ENCODE measurements at regions not wholly inside any gene's neighbourhood (a gene's known extent, or its start where the extent isn't known, plus 50 kb on each side); places are given as distances from the start of the nearest gene placed in this dataset.

- TF ChIP-seq HOXA7 (CRISPR knock-in tag; IDR thresholded peaks at IDR 0.05): no peak
Observed at GRCh38 chr3:82390868-82391267, 629.4 kb upstream of the GBE1 start (continued).

DNA sequence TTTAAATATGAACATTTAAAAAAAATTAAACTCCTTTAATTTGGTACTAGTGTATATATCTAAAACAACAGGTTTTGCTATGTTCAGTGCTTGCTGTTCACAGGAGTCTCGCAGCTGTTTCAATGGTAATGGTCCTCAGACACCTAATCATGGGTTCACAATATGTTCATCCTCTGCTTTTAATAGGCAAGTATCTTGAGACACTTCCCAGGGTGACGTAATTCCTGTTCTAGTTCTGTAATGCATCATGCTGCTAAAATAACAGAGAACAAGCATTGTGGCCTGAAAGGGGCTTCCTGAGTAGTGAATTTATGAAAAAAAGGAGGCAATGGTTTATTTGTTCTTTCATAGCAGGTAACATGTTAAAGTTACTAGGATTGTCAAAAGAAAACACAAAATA lies 625.2 kb upstream of the GBE1 start:
- WGBS (ENCODE audit: missing lambda C conversion rate): 5% methylated on average over 2 of the region's 2 CpGs
- H3K9me3 ChIP-seq: no peaks in the 10 kb centered on the region
- ChIA-PET CTCF (no interaction called here), POLR2A (no interaction called here)
- FAIRE-seq (no peak), DNase-seq (ENCODE audit: low read depth in 1 of 2, low spot score in 1 of 2) (no peak), ATAC-seq (no peak)
- H3K4me2 ChIP-seq: no peak overlapping the region
- no peaks in the 10 kb centered on the region for H3K4me1 ChIP-seq
- TF ChIP-seq, protein P1, sequence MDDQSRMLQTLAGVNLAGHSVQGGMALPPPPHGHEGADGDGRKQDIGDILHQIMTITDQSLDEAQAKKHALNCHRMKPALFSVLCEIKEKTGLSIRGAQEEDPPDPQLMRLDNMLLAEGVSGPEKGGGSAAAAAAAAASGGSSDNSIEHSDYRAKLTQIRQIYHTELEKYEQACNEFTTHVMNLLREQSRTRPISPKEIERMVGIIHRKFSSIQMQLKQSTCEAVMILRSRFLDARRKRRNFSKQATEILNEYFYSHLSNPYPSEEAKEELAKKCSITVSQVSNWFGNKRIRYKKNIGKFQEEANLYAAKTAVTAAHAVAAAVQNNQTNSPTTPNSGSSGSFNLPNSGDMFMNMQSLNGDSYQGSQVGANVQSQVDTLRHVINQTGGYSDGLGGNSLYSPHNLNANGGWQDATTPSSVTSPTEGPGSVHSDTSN (IDR thresholded peaks at IDR 0.05): no peak
- TF ChIP-seq JUNB (IDR thresholded peaks at IDR 0.05) (no peak), SMC3 (IDR thresholded peaks at IDR 0.05) (no peak), SREBF2 (IDR thresholded peaks at IDR 0.05) (no peak), FOXS1 (CRISPR knock-in tag; IDR thresholded peaks at IDR 0.05) (no peak), ESRRA (IDR thresholded peaks at IDR 0.05; ENCODE audit: borderline replicate concordance, low read length) (no peak), BCL3 (IDR thresholded peaks at IDR 0.05) (no peak), E2F6 (IDR thresholded peaks at IDR 0.05; ENCODE audit: borderline replicate concordance, low read depth) (no peak), CHD2 (IDR thresholded peaks at IDR 0.05; ENCODE audit: low read length, partially characterized antibody) (no peak), CBX2 (IDR thresholded peaks at IDR 0.05; ENCODE audit: borderline replicate concordance, low read depth) (no peak)
- TF ChIP-seq, protein P2, sequence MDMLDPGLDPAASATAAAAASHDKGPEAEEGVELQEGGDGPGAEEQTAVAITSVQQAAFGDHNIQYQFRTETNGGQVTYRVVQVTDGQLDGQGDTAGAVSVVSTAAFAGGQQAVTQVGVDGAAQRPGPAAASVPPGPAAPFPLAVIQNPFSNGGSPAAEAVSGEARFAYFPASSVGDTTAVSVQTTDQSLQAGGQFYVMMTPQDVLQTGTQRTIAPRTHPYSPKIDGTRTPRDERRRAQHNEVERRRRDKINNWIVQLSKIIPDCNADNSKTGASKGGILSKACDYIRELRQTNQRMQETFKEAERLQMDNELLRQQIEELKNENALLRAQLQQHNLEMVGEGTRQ (IDR thresholded peaks at IDR 0.05): no peak
- H3K27ac ChIP-seq: no peak overlapping the region
- H3K4me3 ChIP-seq: no peak overlapping the region

GRCh38 chr3:82384181-82384580 lies 622.7 kb upstream of the GBE1 start:
- TF ChIP-seq RAD21 (conservative IDR thresholded peaks at IDR 0.05 in 1 of 2, IDR thresholded peaks at IDR 0.05 in 1 of 2) (no peak), NR3C1 (IDR thresholded peaks at IDR 0.05) (no peak), NPAS2 (CRISPR knock-in tag; IDR thresholded peaks at IDR 0.05; ENCODE audit: borderline replicate concordance) (no peak), ZSCAN20 (CRISPR knock-in tag; IDR thresholded peaks at IDR 0.05) (no peak), MAZ (IDR thresholded peaks at IDR 0.05; ENCODE audit: borderline replicate concordance, low read depth, low read length) (no peak), ZNF302 (CRISPR knock-in tag; IDR thresholded peaks at IDR 0.05) (no peak)
- Histone ChIP-seq H3K4me3 (no peak overlapping the region), H3K4me1 (no peaks in the 10 kb centered on the region), H3K27ac (no peak overlapping the region), H3K9me3 (no peaks in the 10 kb centered on the region), H3K4me2 (no peak overlapping the region)
- WGBS (ENCODE audit: missing lambda C conversion rate): 3% methylated on average over 3 of the region's 3 CpGs
- ATAC-seq (no peak), FAIRE-seq (no peak), DNase-seq (ENCODE audit: low read depth in 1 of 2, low spot score in 1 of 2) (no peak)
- CTCF ChIA-PET: no interaction called here
- POLR2A ChIA-PET: no interaction called here

- 15% methylated on average over 4 of the region's 4 CpGs for WGBS (ENCODE audit: missing lambda C conversion rate)
- FAIRE-seq: no peak
- ChIA-PET CTCF (no interaction called here), POLR2A (no interaction called here)
- no peak for DNase-seq (ENCODE audit: low read depth in 1 of 2, low spot score in 1 of 2)
- Histone ChIP-seq H3K4me1 (no peaks in the 10 kb centered on the region), H3K9me3 (no peaks in the 10 kb centered on the region), H3K4me3 (no peak overlapping the region), H3K27ac (no peak overlapping the region), H3K4me2 (no peak overlapping the region)
- no peak for ATAC-seq
- TF ChIP-seq RAD21 (conservative IDR thresholded peaks at IDR 0.05 in 1 of 2, IDR thresholded peaks at IDR 0.05 in 1 of 2) (no peak), JUN (IDR thresholded peaks at IDR 0.05) (no peak), HOXB13 (CRISPR knock-in tag; IDR thresholded peaks at IDR 0.05; ENCODE audit: low read depth) (no peak), FOSB (CRISPR knock-in tag; IDR thresholded peaks at IDR 0.05) (no peak), TP53 (CRISPR knock-in tag; IDR thresholded peaks at IDR 0.05) (no peak), EP300 (IDR thresholded peaks at IDR 0.05) (no peak), MAFK (IDR thresholded peaks at IDR 0.05; ENCODE audit: partially characterized antibody) (no peak), KDM1A (IDR thresholded peaks at IDR 0.05; ENCODE audit: low read depth) (no peak), KDM5A (IDR thresholded peaks at IDR 0.05) (no peak), JUNB (IDR thresholded peaks at IDR 0.05) (no peak), FOXS1 (CRISPR knock-in tag; IDR thresholded peaks at IDR 0.05) (no peak)
- TF ChIP-seq, protein P1 (IDR thresholded peaks at IDR 0.05): no peak
Observed at GRCh38 chr3:82382831-82383230, 621.4 kb upstream of the GBE1 start.
